ENCODE measurements at regions not wholly inside any gene's neighbourhood (a gene's known extent, or its start where the extent isn't known, plus 50 kb on each side); places are given as distances from the start of the nearest gene placed in this dataset.

DNA sequence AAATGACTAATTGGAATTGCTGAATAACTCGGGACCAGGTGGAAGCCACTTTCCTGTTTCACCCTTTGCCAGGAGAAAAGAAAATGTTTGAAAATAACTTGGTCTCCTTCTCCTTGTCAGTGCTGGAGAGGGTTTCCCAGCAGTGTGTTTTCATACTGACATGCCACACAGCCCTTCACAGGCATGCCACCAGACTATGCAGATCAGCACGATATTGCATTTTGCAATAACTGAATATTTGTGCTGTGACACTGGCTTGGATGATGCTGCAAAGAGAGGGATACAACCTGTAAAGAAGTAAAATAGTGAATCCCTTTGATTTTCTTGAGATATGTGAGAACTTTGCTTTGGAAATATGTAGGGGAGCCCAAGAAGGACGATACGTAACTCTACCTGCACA lies 200.0 kb upstream of the NAV2 start:
- H3K4me1 ChIP-seq (ENCODE audit: insufficient read depth, low read length, poor library complexity, severe bottlenecking) = no peaks in the 10 kb centered on the region
- no peak overlapping the region for H3K4me3 ChIP-seq (ENCODE audit: low read depth, low read length, poor library complexity, severe bottlenecking)
- no TSS peak for BruUV-seq (replicated peaks)
- intact Hi-C loops (cut with micrococcal nuclease; ENCODE audit: unreplicated experiment) = no loop called here
- no peaks in the 10 kb centered on the region for H3K36me3 ChIP-seq (ENCODE audit: insufficient read depth, low read length, poor library complexity, severe bottlenecking)
- TF ChIP-seq EZH2 (IDR thresholded peaks at IDR 0.05; ENCODE audit: borderline replicate concordance, low read depth, low read length, poor library complexity, severe bottlenecking) = no peak
- no peak for TF ChIP-seq CTCF (conservative IDR thresholded peaks at IDR 0.05; ENCODE audit: low read depth, low read length)
- H3K9me3 ChIP-seq (ENCODE audit: low read depth, low read length, poor library complexity, severe bottlenecking) = no peaks in the 10 kb centered on the region
- CTCF ChIA-PET = no interaction called here
- no peak overlapping the region for H3K27ac ChIP-seq (ENCODE audit: low read depth, low read length, poor library complexity, severe bottlenecking)
- DNase-seq (ENCODE audit: low spot score) = no peak
- peaks cover 16% of the 10 kb centered on the region for H3K27me3 ChIP-seq (replicated peaks; ENCODE audit: insufficient read depth, low read depth, low read length, poor library complexity)
- POLR2A ChIA-PET (ENCODE audit: low non-redundant PET) = no interaction called here

DNA sequence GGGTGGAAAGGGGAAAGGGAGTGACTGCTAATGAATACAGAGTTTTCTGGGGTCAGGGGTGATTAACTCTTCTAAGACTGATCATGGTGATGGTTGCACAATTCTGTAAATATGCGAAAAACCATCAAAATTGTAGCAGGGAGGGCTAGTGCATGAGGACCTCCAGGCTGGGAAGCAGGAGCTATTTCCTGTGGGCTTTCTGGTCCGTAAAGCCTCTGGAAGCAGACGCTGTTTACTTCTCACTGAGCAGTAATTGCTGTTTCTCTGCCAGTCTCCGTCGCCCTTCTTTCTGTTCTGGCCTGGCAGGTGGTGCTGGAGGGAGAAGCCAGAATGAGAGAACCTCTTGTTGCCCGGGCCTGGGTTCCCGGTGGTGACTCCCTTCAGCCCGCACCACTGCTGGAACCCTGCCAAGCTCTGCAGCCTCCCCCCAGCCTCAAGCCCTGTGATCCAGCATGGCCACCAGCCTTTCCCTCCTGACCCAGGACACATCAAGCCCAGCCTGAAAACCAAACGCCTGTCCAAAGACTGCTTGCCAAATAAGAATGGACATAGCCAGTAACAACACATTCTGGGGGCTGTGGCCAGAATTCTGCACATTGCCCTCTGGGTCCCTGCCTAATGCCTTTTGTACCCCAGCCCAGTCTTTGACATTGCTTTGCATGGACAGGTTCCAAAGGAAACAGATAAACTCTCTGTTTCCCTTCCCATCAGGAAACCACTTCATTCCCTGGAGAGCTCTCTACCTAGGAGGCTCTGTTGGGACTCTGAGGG lies 201.0 kb upstream of the NAV2 start:
- Histone ChIP-seq H3K27ac (ENCODE audit: low read depth, low read length, poor library complexity, severe bottlenecking) (no peak overlapping the region), H3K9me3 (ENCODE audit: low read depth, low read length, poor library complexity, severe bottlenecking) (no peaks in the 10 kb centered on the region), H3K27me3 (replicated peaks; ENCODE audit: insufficient read depth, low read depth, low read length, poor library complexity) (peaks cover 16% of the 10 kb centered on the region), H3K4me3 (ENCODE audit: low read depth, low read length, poor library complexity, severe bottlenecking) (no peak overlapping the region), H3K36me3 (ENCODE audit: insufficient read depth, low read length, poor library complexity, severe bottlenecking) (no peaks in the 10 kb centered on the region), H3K4me1 (ENCODE audit: insufficient read depth, low read length, poor library complexity, severe bottlenecking) (no peaks in the 10 kb centered on the region)
- no TSS peak for BruUV-seq (replicated peaks)
- ChIA-PET CTCF (no interaction called here), POLR2A (ENCODE audit: low non-redundant PET) (no interaction called here)
- no peak for DNase-seq (ENCODE audit: low spot score)
- TF ChIP-seq EZH2 (IDR thresholded peaks at IDR 0.05; ENCODE audit: borderline replicate concordance, low read depth, low read length, poor library complexity, severe bottlenecking) (no peak), CTCF (conservative IDR thresholded peaks at IDR 0.05; ENCODE audit: low read depth, low read length) (no peak)
- intact Hi-C loops (cut with micrococcal nuclease; ENCODE audit: unreplicated experiment) = no loop called here

GRCh38 chr11:19511066-19511412 lies 201.6 kb upstream of the NAV2 start:
- H3K4me1 ChIP-seq (ENCODE audit: insufficient read depth, low read length, poor library complexity, severe bottlenecking) = no peaks in the 10 kb centered on the region
- intact Hi-C loops (cut with micrococcal nuclease; ENCODE audit: unreplicated experiment) = no loop called here
- H3K9me3 ChIP-seq (ENCODE audit: low read depth, low read length, poor library complexity, severe bottlenecking) = no peaks in the 10 kb centered on the region
- no TSS peak for BruUV-seq (replicated peaks)
- peaks cover 16% of the 10 kb centered on the region for H3K27me3 ChIP-seq (replicated peaks; ENCODE audit: insufficient read depth, low read depth, low read length, poor library complexity)
- ChIA-PET CTCF (no interaction called here), POLR2A (ENCODE audit: low non-redundant PET) (no interaction called here)
- DNase-seq (ENCODE audit: low spot score) = no peak
- no peak for TF ChIP-seq EZH2 (IDR thresholded peaks at IDR 0.05; ENCODE audit: borderline replicate concordance, low read depth, low read length, poor library complexity, severe bottlenecking)
- no peak for TF ChIP-seq CTCF (conservative IDR thresholded peaks at IDR 0.05; ENCODE audit: low read depth, low read length)
- H3K4me3 ChIP-seq (ENCODE audit: low read depth, low read length, poor library complexity, severe bottlenecking) = no peak overlapping the region
- no peak overlapping the region for H3K27ac ChIP-seq (ENCODE audit: low read depth, low read length, poor library complexity, severe bottlenecking)
- H3K36me3 ChIP-seq (ENCODE audit: insufficient read depth, low read length, poor library complexity, severe bottlenecking) = no peaks in the 10 kb centered on the region

Measured in A673 (cell line).